C4-2B (cell line): ENCODE measurements at regions not wholly inside any gene's neighbourhood (a gene's known extent, or its start where the extent isn't known, plus 50 kb on each side); places are given as distances from the start of the nearest gene placed in this dataset.
"Not testable (repeated sequence)": the region's sequence is repeated elsewhere in the genome, so short reads cannot be mapped to it uniquely, and the experiment has no call there.

Experiments
- H3K27ac ChIP-seq: fragments of 450-650 bp; 2 replicates; pipeline ENCODE4 v1.5.1; 2017
- CTCF ChIP-seq: fragments of 450-650 bp; conservative IDR thresholded peaks from 2 replicates; pipeline ENCODE4 v1.5.1; 2017; ENCODE audit warnings: mild to moderate bottlenecking
- ZFX ChIP-seq: fragments of 450-650 bp; IDR thresholded peaks from 2 replicates; pipeline ENCODE4 v1.6.1; 2017

DNA sequence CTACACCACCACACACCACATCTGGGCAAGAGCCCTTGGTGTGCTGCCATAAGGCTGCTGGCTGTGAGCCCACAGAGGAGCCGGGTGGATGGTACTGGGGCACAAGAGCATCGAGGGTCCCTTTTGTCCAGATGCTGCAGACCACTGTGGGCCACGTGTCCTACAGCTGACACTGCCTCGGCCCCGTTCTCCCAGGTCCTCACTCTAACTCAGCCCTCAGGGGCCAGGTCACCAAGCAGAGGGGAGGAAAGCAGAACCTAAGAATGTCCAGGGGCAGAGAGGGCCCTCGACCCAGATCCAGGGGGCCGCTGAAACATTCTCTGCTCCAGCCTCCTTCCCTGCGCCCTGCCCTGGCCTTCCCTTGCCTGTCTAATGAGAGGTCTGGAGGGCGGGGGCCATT, 91.7 kb upstream of the ASB18 start:
- H3K27ac ChIP-seq: no peak overlapping the region
- TF ChIP-seq CTCF (no peak), ZFX (no peak)

DNA sequence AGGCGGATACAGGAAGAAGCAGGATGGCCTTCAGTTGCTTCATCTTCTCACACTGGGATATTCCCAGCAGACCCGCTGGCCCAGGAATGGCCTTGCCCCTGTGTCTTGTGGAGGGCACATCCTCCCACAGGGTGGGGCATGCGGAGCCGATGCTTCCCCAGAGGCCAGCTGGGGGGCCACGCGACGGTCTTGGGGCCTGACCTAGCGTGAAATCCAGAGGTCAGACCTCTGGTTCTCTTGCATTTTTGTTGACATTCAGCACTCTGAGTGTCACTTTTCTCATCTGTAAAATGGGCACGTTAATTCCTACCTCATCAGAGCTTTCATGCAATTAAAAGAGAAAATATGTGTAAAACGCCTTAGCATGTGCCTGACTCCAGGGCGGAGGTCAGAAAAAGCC, 92.1 kb upstream of the ASB18 start:
- H3K27ac ChIP-seq: not testable (repeated sequence)

GRCh38 chr2:236358482-236358881, 94.3 kb upstream of the ASB18 start:
- H3K27ac ChIP-seq: not testable (repeated sequence)

- TF ChIP-seq ZFX (no peak), CTCF (no peak)
- H3K27ac ChIP-seq: no peak overlapping the region
Measured at GRCh38 chr2:236359426-236360045, 95.3 kb upstream of the ASB18 start.

- TF ChIP-seq CTCF (no peak), ZFX (no peak)
- H3K27ac ChIP-seq: no peak overlapping the region
Measured at GRCh38 chr2:236360496-236360895, 96.3 kb upstream of the ASB18 start.

- H3K27ac ChIP-seq: no peak overlapping the region
- TF ChIP-seq ZFX: no peak
- TF ChIP-seq CTCF: no peak
Measured at GRCh38 chr2:236363711-236364277, 99.6 kb upstream of the ASB18 start.

- TF ChIP-seq ZFX (no peak), CTCF (no peak)
- no peak overlapping the region for H3K27ac ChIP-seq
Measured at GRCh38 chr2:236365258-236366048, 101.2 kb upstream of the ASB18 start.

GRCh38 chr2:236366049-236366387, 101.8 kb upstream of the ASB18 start:
- TF ChIP-seq ZFX (no peak), CTCF (no peak)
- H3K27ac ChIP-seq: no peak overlapping the region
